ENCODE measurements at regions not wholly inside any gene's neighbourhood (a gene's known extent, or its start where the extent isn't known, plus 50 kb on each side); places are given as distances from the start of the nearest gene placed in this dataset.

DNA sequence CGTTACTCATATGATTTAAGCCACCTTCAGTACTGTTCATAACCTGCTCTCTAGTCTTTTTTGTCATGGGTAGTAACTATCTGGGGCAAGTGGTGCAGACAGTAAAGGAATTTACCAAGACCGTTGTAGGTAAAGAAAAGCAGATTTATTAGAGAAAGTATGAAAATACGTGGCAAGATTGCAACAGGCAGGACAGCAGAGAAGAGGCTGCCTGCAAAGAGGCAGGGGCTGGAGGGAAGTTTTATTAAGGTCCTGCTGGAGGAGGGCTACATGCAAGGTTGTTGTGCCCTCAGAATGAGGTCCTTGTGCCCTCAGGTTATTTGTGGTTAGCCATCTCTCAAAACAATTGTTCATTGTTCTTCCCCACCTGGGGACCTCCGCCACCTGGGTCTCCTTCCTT lies 444.3 kb downstream of the BCKDHB start:
- Histone ChIP-seq H3K36me3 (ENCODE audit: control insufficient read depth, low read depth, low read length) (no peaks in the 10 kb centered on the region), H3K27me3 (ENCODE audit: control insufficient read depth, insufficient read depth, low read length) (no peaks in the 10 kb centered on the region), H3K9me3 (ENCODE audit: control insufficient read depth, low read depth, low read length) (peaks cover 3% of the 10 kb centered on the region), H3K9ac (ENCODE audit: low read length) (no peak overlapping the region), H3K4me1 (ENCODE audit: control insufficient read depth, low read depth, low read length) (no peaks in the 10 kb centered on the region), H3K27ac (ENCODE audit: low read length) (no peak overlapping the region), H3K4me3 (ENCODE audit: low read length) (no peak overlapping the region)

GRCh38 chr6:80550281-80550680 lies 443.8 kb downstream of the BCKDHB start:
- peaks cover 3% of the 10 kb centered on the region for H3K9me3 ChIP-seq (ENCODE audit: control insufficient read depth, low read depth, low read length)
- H3K27ac ChIP-seq (ENCODE audit: low read length), result no peak overlapping the region
- H3K27me3 ChIP-seq (ENCODE audit: control insufficient read depth, insufficient read depth, low read length), result no peaks in the 10 kb centered on the region
- no peaks in the 10 kb centered on the region for H3K36me3 ChIP-seq (ENCODE audit: control insufficient read depth, low read depth, low read length)
- H3K4me1 ChIP-seq (ENCODE audit: control insufficient read depth, low read depth, low read length), result no peaks in the 10 kb centered on the region
- no peak overlapping the region for H3K4me3 ChIP-seq (ENCODE audit: low read length)
- H3K9ac ChIP-seq (ENCODE audit: low read length), result no peak overlapping the region

DNA sequence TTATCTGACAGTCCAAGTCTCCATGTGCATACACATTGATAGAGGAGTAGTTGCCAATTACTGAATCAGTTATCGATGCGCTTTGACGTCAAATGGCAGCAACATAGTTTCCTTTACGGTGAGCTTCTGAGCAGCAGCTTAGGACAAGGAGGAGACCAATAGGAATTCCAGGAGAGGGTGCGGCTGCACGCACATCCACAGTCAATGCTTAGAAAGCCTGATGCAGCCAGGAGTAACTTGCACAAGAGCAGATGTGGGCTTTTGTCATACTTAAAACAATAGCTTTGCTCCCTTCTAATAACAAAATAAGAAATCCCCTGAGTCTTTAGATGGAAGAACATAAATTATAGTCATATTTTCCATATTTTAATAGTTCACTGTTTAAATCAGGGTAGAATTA lies 442.1 kb downstream of the BCKDHB start:
- Histone ChIP-seq H3K4me1 (ENCODE audit: control insufficient read depth, low read depth, low read length) (no peaks in the 10 kb centered on the region), H3K27ac (ENCODE audit: low read length) (no peak overlapping the region), H3K9me3 (ENCODE audit: control insufficient read depth, low read depth, low read length) (peaks cover 3% of the 10 kb centered on the region), H3K36me3 (ENCODE audit: control insufficient read depth, low read depth, low read length) (no peaks in the 10 kb centered on the region), H3K9ac (ENCODE audit: low read length) (no peak overlapping the region), H3K4me3 (ENCODE audit: low read length) (no peak overlapping the region), H3K27me3 (ENCODE audit: control insufficient read depth, insufficient read depth, low read length) (no peaks in the 10 kb centered on the region)

DNA sequence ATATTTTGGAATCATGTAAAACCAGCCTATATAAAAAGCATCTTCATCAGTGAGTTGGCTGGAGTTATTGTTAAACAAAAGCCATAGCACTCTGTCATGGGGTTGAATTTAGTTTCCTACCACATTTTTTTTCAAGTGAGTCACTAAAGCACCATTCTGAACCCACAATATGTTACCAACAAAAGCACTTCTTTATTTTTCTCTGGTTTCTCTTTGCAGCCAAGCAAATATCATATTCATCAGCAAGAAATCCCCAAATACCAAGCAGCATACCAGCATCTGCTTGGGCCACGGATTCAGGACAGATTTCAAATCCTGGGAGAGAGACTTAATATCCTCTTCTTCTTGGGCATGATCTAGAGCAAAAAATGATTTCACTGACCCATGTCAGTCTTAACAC lies 441.4 kb downstream of the BCKDHB start:
- Histone ChIP-seq H3K9me3 (ENCODE audit: control insufficient read depth, low read depth, low read length) (peaks cover 3% of the 10 kb centered on the region), H3K4me1 (ENCODE audit: control insufficient read depth, low read depth, low read length) (no peaks in the 10 kb centered on the region), H3K36me3 (ENCODE audit: control insufficient read depth, low read depth, low read length) (no peaks in the 10 kb centered on the region), H3K27ac (ENCODE audit: low read length) (no peak overlapping the region), H3K27me3 (ENCODE audit: control insufficient read depth, insufficient read depth, low read length) (no peaks in the 10 kb centered on the region), H3K9ac (ENCODE audit: low read length) (no peak overlapping the region), H3K4me3 (ENCODE audit: low read length) (no peak overlapping the region)

DNA sequence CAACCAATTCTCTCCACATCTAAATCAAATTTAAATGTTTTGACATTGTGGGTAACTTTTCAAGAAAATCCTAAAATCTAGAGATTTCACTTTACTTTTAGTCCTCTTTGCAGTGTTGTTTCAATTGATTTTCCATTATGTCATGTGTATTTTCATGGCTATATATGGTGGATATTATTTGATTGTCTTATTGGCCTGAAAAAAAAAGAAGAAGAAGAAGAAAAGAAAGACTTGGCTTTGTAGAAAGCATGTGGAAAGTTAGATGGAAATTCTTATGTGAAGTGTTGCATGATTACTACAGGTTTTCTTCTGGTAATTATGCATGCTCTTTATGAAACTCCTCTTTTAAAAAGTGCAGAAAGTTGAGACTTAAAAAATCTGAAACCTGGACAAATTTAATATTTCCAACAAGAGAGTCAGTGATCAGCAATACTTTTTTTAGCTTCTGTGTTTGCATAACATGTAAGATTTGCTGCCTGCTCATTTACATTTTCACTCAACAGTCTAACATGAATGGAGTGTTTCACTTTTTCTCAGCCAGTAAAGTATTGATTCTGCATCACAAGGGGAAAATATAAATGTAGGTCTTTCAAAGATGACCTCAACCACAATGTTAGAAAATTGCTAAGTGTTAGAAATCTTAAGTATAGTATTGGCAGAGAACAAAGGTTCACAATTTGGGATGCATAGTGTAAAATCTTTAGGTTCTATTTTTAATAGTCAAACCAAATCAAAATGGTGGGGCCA lies 438.7 kb downstream of the BCKDHB start:
- no peak overlapping the region for H3K9ac ChIP-seq (ENCODE audit: low read length)
- no peaks in the 10 kb centered on the region for H3K9me3 ChIP-seq (ENCODE audit: control insufficient read depth, low read depth, low read length)
- H3K4me3 ChIP-seq (ENCODE audit: low read length), result no peak overlapping the region
- H3K36me3 ChIP-seq (ENCODE audit: control insufficient read depth, low read depth, low read length), result no peaks in the 10 kb centered on the region
- no peaks in the 10 kb centered on the region for H3K4me1 ChIP-seq (ENCODE audit: control insufficient read depth, low read depth, low read length)
- no peaks in the 10 kb centered on the region for H3K27me3 ChIP-seq (ENCODE audit: control insufficient read depth, insufficient read depth, low read length)
- H3K27ac ChIP-seq (ENCODE audit: low read length), result no peak overlapping the region

- Histone ChIP-seq H3K4me3 (ENCODE audit: low read length) (no peak overlapping the region), H3K9ac (ENCODE audit: low read length) (no peak overlapping the region), H3K27me3 (ENCODE audit: control insufficient read depth, insufficient read depth, low read length) (no peaks in the 10 kb centered on the region), H3K27ac (ENCODE audit: low read length) (no peak overlapping the region), H3K4me1 (ENCODE audit: control insufficient read depth, low read depth, low read length) (no peaks in the 10 kb centered on the region), H3K9me3 (ENCODE audit: control insufficient read depth, low read depth, low read length) (no peaks in the 10 kb centered on the region), H3K36me3 (ENCODE audit: control insufficient read depth, low read depth, low read length) (no peaks in the 10 kb centered on the region)
Observed at GRCh38 chr6:80544555-80544954, 438.1 kb downstream of the BCKDHB start.

DNA sequence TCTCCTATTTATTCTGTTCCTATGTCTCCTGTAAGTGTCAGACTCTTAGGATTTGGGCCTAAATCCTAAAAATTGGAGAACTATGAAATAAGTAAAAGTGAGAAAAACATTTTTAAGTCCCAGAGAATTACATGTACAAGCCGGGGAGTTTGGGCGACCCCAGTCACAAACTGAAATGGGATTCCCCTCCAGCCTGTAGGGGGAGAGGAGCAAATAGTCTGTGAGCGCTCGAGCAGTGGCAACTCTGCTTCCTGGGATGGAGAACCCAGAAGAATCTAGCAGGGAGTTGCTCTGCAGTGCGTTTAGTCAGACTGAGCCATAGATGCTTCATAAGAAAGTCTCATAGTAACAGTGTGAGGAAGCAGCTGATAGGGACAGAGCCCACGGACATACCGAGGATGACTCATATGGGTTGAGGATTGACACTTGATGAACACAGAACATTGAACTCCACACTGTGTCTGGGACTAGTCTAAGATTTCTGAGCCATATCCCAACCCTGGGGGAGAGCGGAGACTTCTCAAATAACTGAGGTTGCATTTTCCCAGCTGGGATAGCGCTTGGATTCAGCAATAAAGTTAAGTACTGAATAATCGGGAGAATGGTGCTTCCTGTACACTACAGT lies 437.2 kb downstream of the BCKDHB start:
- no peaks in the 10 kb centered on the region for H3K36me3 ChIP-seq (ENCODE audit: control insufficient read depth, low read depth, low read length)
- H3K27ac ChIP-seq (ENCODE audit: low read length), result no peak overlapping the region
- H3K9me3 ChIP-seq (ENCODE audit: control insufficient read depth, low read depth, low read length), result no peaks in the 10 kb centered on the region
- no peak overlapping the region for H3K9ac ChIP-seq (ENCODE audit: low read length)
- H3K4me1 ChIP-seq (ENCODE audit: control insufficient read depth, low read depth, low read length), result no peaks in the 10 kb centered on the region
- H3K4me3 ChIP-seq (ENCODE audit: low read length), result no peak overlapping the region
- no peaks in the 10 kb centered on the region for H3K27me3 ChIP-seq (ENCODE audit: control insufficient read depth, insufficient read depth, low read length)

- Histone ChIP-seq H3K4me3 (ENCODE audit: low read length) (no peak overlapping the region), H3K36me3 (ENCODE audit: control insufficient read depth, low read depth, low read length) (no peaks in the 10 kb centered on the region), H3K27me3 (ENCODE audit: control insufficient read depth, insufficient read depth, low read length) (no peaks in the 10 kb centered on the region), H3K9ac (ENCODE audit: low read length) (no peak overlapping the region), H3K4me1 (ENCODE audit: control insufficient read depth, low read depth, low read length) (no peaks in the 10 kb centered on the region), H3K27ac (ENCODE audit: low read length) (no peak overlapping the region), H3K9me3 (ENCODE audit: control insufficient read depth, low read depth, low read length) (no peaks in the 10 kb centered on the region)
Observed at GRCh38 chr6:80543151-80543550, 436.7 kb downstream of the BCKDHB start.

DNA sequence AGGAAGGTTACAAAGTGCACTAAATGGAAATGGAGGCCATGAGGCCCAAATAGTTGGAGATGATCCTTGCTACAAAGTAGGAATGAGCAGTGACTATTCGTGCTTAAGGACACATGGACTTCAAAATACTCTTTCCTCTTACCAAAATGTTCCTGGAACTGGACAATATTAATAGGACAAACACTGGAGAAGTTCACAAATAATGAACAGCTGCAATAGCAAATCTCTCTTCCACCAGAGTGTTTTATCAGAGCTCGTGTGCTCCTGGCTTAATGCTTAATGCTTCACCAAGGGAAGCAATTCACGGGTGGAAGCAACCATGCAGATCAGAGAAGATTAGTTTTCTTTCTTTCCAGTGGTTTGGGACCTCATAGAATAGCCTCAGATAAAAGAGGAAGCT lies 435.4 kb downstream of the BCKDHB start:
- Histone ChIP-seq H3K27me3 (ENCODE audit: control insufficient read depth, insufficient read depth, low read length) (no peaks in the 10 kb centered on the region), H3K9ac (ENCODE audit: low read length) (no peak overlapping the region), H3K36me3 (ENCODE audit: control insufficient read depth, low read depth, low read length) (no peaks in the 10 kb centered on the region), H3K27ac (ENCODE audit: low read length) (no peak overlapping the region), H3K4me1 (ENCODE audit: control insufficient read depth, low read depth, low read length) (no peaks in the 10 kb centered on the region), H3K4me3 (ENCODE audit: low read length) (no peak overlapping the region), H3K9me3 (ENCODE audit: control insufficient read depth, low read depth, low read length) (no peaks in the 10 kb centered on the region)

DNA sequence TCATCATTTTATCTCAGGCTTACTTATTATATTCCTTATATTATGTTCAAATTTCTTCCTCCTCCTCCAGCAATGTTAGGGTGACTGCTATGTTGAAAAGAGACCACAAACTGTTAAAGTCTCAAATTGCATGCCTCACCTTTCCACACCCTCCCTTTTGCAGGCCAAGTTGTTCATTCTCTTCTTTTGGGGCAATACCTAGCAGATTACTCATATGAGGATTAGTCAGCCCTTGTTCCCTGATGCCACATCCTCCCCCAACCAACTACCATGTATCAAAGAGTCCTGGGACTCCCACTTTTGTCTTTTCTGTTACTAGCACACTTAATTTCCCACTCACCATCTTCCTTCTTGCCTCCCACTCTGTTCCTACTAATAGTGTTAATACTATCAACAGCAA lies 434.7 kb downstream of the BCKDHB start:
- H3K4me3 ChIP-seq (ENCODE audit: low read length), result no peak overlapping the region

GRCh38 chr6:80540700-80541099 lies 434.2 kb downstream of the BCKDHB start:
- Histone ChIP-seq H3K36me3 (ENCODE audit: control insufficient read depth, low read depth, low read length) (no peaks in the 10 kb centered on the region), H3K27me3 (ENCODE audit: control insufficient read depth, insufficient read depth, low read length) (no peaks in the 10 kb centered on the region), H3K9ac (ENCODE audit: low read length) (no peak overlapping the region), H3K4me1 (ENCODE audit: control insufficient read depth, low read depth, low read length) (no peaks in the 10 kb centered on the region), H3K27ac (ENCODE audit: low read length) (no peak overlapping the region), H3K4me3 (ENCODE audit: low read length) (no peak overlapping the region), H3K9me3 (ENCODE audit: control insufficient read depth, low read depth, low read length) (peaks cover 6% of the 10 kb centered on the region)

More for the DNA sequence above, 434.7 kb downstream of the BCKDHB start:
- Histone ChIP-seq H3K27me3 (ENCODE audit: control insufficient read depth, insufficient read depth, low read length) (no peaks in the 10 kb centered on the region), H3K4me1 (ENCODE audit: control insufficient read depth, low read depth, low read length) (no peaks in the 10 kb centered on the region), H3K9ac (ENCODE audit: low read length) (no peak overlapping the region), H3K9me3 (ENCODE audit: control insufficient read depth, low read depth, low read length) (peaks cover under 1% of the 10 kb centered on the region), H3K36me3 (ENCODE audit: control insufficient read depth, low read depth, low read length) (no peaks in the 10 kb centered on the region), H3K27ac (ENCODE audit: low read length) (no peak overlapping the region)

Measured in iPS-18a (cell line).